ENCODE measurements at regions not wholly inside any gene's neighbourhood (a gene's known extent, or its start where the extent isn't known, plus 50 kb on each side); places are given as distances from the start of the nearest gene placed in this dataset.

DNA sequence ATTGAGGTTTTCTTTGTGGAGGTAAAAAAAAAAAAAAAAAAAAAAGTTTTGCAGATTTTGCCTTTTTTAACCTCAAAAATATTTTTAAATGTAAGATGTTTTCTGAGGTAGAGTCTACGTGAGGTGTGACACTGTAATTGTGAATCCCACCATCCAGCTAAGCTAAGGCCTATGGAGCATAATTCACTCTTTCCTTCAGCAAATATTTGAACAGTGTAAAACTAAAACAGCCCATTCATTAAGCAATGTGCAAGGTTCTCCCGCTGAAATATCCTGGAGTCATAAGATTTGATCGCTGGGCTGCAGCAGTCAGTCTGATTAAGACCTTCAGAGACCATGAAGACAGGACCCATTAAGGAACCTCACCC, 105.1 kb downstream of the HNRNPLL start:
- H3K9me2 ChIP-seq (ENCODE audit: insufficient read depth, low read length): no peaks in the 10 kb centered on the region
- DNase-seq (ENCODE audit: low spot score): no peak
- no peak overlapping the region for H3K4me3 ChIP-seq (ENCODE audit: low read depth, low read length, poor library complexity, severe bottlenecking)
- no peaks in the 10 kb centered on the region for H4K20me1 ChIP-seq (ENCODE audit: insufficient read depth, low read length)
- ChIA-PET POLR2A (interaction anchor here (0.6 to 1.2 kb wide), 4 partner anchors 107 to 722 kb away, joined by 3 to 9 read pairs (median 4); no protein-coding TSS in a partner anchor), CTCF (ENCODE audit: unreplicated experiment) (no interaction called here)
- TF ChIP-seq, protein P1, sequence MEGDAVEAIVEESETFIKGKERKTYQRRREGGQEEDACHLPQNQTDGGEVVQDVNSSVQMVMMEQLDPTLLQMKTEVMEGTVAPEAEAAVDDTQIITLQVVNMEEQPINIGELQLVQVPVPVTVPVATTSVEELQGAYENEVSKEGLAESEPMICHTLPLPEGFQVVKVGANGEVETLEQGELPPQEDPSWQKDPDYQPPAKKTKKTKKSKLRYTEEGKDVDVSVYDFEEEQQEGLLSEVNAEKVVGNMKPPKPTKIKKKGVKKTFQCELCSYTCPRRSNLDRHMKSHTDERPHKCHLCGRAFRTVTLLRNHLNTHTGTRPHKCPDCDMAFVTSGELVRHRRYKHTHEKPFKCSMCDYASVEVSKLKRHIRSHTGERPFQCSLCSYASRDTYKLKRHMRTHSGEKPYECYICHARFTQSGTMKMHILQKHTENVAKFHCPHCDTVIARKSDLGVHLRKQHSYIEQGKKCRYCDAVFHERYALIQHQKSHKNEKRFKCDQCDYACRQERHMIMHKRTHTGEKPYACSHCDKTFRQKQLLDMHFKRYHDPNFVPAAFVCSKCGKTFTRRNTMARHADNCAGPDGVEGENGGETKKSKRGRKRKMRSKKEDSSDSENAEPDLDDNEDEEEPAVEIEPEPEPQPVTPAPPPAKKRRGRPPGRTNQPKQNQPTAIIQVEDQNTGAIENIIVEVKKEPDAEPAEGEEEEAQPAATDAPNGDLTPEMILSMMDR (conservative IDR thresholded peaks at IDR 0.05; ENCODE audit: low read length): no peak
- no peak for TF ChIP-seq EZH2phosphoT487 (IDR thresholded peaks at IDR 0.05; ENCODE audit: borderline replicate concordance, low read depth, low read length)
- intact Hi-C loops (cut with micrococcal nuclease; ENCODE audit: unreplicated experiment): no loop called here
- H3K27ac ChIP-seq (ENCODE audit: low read depth, low read length, poor library complexity, severe bottlenecking): no peak overlapping the region
- H2AFZ ChIP-seq (ENCODE audit: low read length): no peak overlapping the region
- no peaks in the 10 kb centered on the region for H3K9me3 ChIP-seq (ENCODE audit: low read length)
- H3K4me1 ChIP-seq (ENCODE audit: insufficient read depth, low read length, poor library complexity, severe bottlenecking): peaks cover 16% of the 10 kb centered on the region
- no peaks in the 10 kb centered on the region for H3K79me2 ChIP-seq (ENCODE audit: insufficient read depth, low read depth, low read length)
- peak overlapping the region; percentile 54; the same call in 1 of the 2 replicates for H3K4me2 ChIP-seq (ENCODE audit: low read length)
- H3K36me3 ChIP-seq (ENCODE audit: insufficient read depth, low read length): no peaks in the 10 kb centered on the region
- no TSS peak for BruUV-seq (replicated peaks)

GRCh38 chr2:38496927-38497669, 105.6 kb downstream of the HNRNPLL start:
- Histone ChIP-seq H3K36me3 (ENCODE audit: insufficient read depth, low read length) (no peaks in the 10 kb centered on the region), H3K9me2 (ENCODE audit: insufficient read depth, low read length) (no peaks in the 10 kb centered on the region), H4K20me1 (ENCODE audit: insufficient read depth, low read length) (no peaks in the 10 kb centered on the region), H3K4me2 (ENCODE audit: low read length) (no peak overlapping the region), H3K9me3 (ENCODE audit: low read length) (no peaks in the 10 kb centered on the region), H3K4me1 (ENCODE audit: insufficient read depth, low read length, poor library complexity, severe bottlenecking) (peaks cover 16% of the 10 kb centered on the region), H3K79me2 (ENCODE audit: insufficient read depth, low read depth, low read length) (no peaks in the 10 kb centered on the region), H2AFZ (ENCODE audit: low read length) (no peak overlapping the region), H3K27ac (ENCODE audit: low read depth, low read length, poor library complexity, severe bottlenecking) (no peak overlapping the region), H3K4me3 (ENCODE audit: low read depth, low read length, poor library complexity, severe bottlenecking) (no peak overlapping the region)
- ChIA-PET POLR2A (interaction anchor here (0.7 to 1.2 kb wide), 3 partner anchors 107 to 721 kb away, joined by 4 to 9 read pairs (median 5); no protein-coding TSS in a partner anchor), CTCF (ENCODE audit: unreplicated experiment) (no interaction called here)
- TF ChIP-seq, protein P1 (conservative IDR thresholded peaks at IDR 0.05; ENCODE audit: low read length): no peak
- TF ChIP-seq EZH2phosphoT487 (IDR thresholded peaks at IDR 0.05; ENCODE audit: borderline replicate concordance, low read depth, low read length): no peak
- no peak for DNase-seq (ENCODE audit: low spot score)
- BruUV-seq (replicated peaks): no TSS peak
- intact Hi-C loops (cut with micrococcal nuclease; ENCODE audit: unreplicated experiment): no loop called here

DNA sequence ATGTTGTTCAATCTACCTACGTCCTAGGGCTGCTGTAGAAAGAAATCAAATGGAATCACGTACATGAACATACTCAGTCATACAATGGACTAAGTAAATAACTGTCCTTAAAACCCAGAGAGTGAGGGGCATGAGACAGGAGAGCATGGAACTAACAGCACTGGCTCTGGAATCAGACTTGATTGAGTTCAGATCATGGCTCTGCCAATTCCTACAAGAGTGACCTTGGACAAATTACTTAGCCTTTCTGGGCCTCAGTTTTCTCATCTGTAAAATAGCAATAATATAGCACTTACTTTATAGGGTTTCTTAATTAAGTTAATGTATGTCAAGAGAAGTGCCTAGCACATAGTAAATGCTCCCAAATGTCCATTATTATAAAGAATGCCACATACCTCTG, 106.8 kb downstream of the HNRNPLL start:
- H3K9me3 ChIP-seq (ENCODE audit: low read length): no peaks in the 10 kb centered on the region
- POLR2A ChIA-PET: interaction anchor here (0.7 kb wide), 1 partner anchor 142 kb away, joined by 3 read pairs; no protein-coding TSS in a partner anchor
- H3K79me2 ChIP-seq (ENCODE audit: insufficient read depth, low read depth, low read length): no peaks in the 10 kb centered on the region
- TF ChIP-seq, protein P1 (conservative IDR thresholded peaks at IDR 0.05; ENCODE audit: low read length): no peak
- TF ChIP-seq EZH2phosphoT487 (IDR thresholded peaks at IDR 0.05; ENCODE audit: borderline replicate concordance, low read depth, low read length): no peak
- CTCF ChIA-PET (ENCODE audit: unreplicated experiment): no interaction called here
- no peaks in the 10 kb centered on the region for H4K20me1 ChIP-seq (ENCODE audit: insufficient read depth, low read length)
- no TSS peak for BruUV-seq (replicated peaks)
- H2AFZ ChIP-seq (ENCODE audit: low read length): no peak overlapping the region
- no peak overlapping the region for H3K27ac ChIP-seq (ENCODE audit: low read depth, low read length, poor library complexity, severe bottlenecking)
- no peaks in the 10 kb centered on the region for H3K9me2 ChIP-seq (ENCODE audit: insufficient read depth, low read length)
- no peak overlapping the region for H3K4me3 ChIP-seq (ENCODE audit: low read depth, low read length, poor library complexity, severe bottlenecking)
- intact Hi-C loops (cut with micrococcal nuclease; ENCODE audit: unreplicated experiment): no loop called here
- peaks cover 16% of the 10 kb centered on the region for H3K4me1 ChIP-seq (ENCODE audit: insufficient read depth, low read length, poor library complexity, severe bottlenecking)
- DNase-seq (ENCODE audit: low spot score): no peak
- H3K36me3 ChIP-seq (ENCODE audit: insufficient read depth, low read length): no peaks in the 10 kb centered on the region
- H3K4me2 ChIP-seq (ENCODE audit: low read length): no peak overlapping the region

All from OCI-LY7 (cell line).